Uterus (tissue), 3 donors: ENCODE measurements at regions not wholly inside any gene's neighbourhood (a gene's known extent, or its start where the extent isn't known, plus 50 kb on each side); places are given as distances from the start of the nearest gene placed in this dataset.

Source experiments
- DNase-seq, 2 donors: peaks; one replicate each; pipeline ENCODE4 v3.0.0-alpha.2; 2019 to 2020
- H3K27ac ChIP-seq, 2 donors: fragments of 200-600 bp; sonication (generic); 1 replicate in 1 of 2; 2 replicates in 1 of 2; pipeline ENCODE4 v1.5.1; 2016 to 2018
- H3K27me3 ChIP-seq, 2 donors: fragments of 200-600 bp; sonication (generic); one replicate each; pipeline ENCODE4 v1.5.1; 2018 to 2019; ENCODE audit warnings: control low read depth in 1 of 2
- H3K36me3 ChIP-seq, 2 donors: fragments of 200-600 bp; sonication (generic); one replicate each; pipeline ENCODE4 v1.5.1; 2019; ENCODE audit warnings: control low read depth in 1 of 2
- H3K4me1 ChIP-seq, 2 donors: fragments of 200-600 bp; sonication (generic); one replicate each; pipeline ENCODE4 v1.5.1; 2018 to 2019; ENCODE audit warnings: control low read depth in 1 of 2
- H3K4me3 ChIP-seq, 2 donors: fragments of 200-600 bp; sonication (generic); 1 replicate in 1 of 2; 2 replicates in 1 of 2; pipeline ENCODE4 v1.5.1; 2018 to 2019; ENCODE audit warnings: mild to moderate bottlenecking in 1 of 2
- H3K9me3 ChIP-seq, 2 donors: fragments of 200-600 bp; sonication (generic); one replicate each; pipeline ENCODE4 v1.5.1; 2019; ENCODE audit warnings: control low read depth in 1 of 2
- POLR2A ChIP-seq, 2 donors: fragments of 450-650 bp; IDR thresholded peaks; one replicate each; pipeline ENCODE4 v1.6.1; 2016; ENCODE audit warnings: antibody characterized with exemption in 2 of 2, mild to moderate bottlenecking in 1 of 2, moderate library complexity in 1 of 2
- intact Hi-C: fragments of 100-400 bp; cut with DNase I; formaldehyde crosslinking; loops from one replicate; pipeline ENCODE4 v1.15.1; 2023; ENCODE audit warnings: low total_unique reads
- TF ChIP-seq, protein P1 (sequence below), 4 experiments: fragments of 200-600 bp in 2 of 4; fragments of 450-650 bp in 2 of 4; sonication (generic) in 2 of 4; IDR thresholded peaks; one replicate each; pipeline ENCODE4 v1.5.1; 2016 to 2019; ENCODE audit warnings: antibody characterized with exemption in 4 of 4, mild to moderate bottlenecking in 2 of 4, moderate library complexity in 1 of 4
- donor health status: DM: yes; HTN: yes; CAD: no.

DNA sequence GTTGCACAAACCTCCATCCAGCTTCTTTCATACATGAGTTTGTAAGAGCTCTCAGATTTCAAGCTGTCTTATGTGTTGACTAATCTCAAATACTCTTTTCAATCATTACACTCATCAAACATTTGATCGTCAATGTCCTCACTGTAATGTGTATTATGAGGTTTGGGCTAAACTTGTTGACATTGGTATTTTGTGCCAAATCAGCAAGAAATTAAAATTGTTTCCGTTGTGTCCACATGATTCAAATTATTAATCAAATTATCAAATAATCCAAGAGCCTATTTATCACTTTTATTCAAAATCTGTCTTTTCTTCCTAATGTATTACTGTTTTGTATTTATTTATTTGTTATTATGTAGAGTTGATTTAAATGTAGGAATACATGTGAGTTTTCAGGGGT is 283.4 kb downstream of the GAS1 start:
- H3K4me1 ChIP-seq: no peaks in the 10 kb centered on the region
- no peak for DNase-seq
- H3K4me3 ChIP-seq: no peak overlapping the region
- H3K27me3 ChIP-seq: no peaks in the 10 kb centered on the region
- no peak for TF ChIP-seq POLR2A (IDR thresholded peaks at IDR 0.05)
- TF ChIP-seq, protein P1, sequence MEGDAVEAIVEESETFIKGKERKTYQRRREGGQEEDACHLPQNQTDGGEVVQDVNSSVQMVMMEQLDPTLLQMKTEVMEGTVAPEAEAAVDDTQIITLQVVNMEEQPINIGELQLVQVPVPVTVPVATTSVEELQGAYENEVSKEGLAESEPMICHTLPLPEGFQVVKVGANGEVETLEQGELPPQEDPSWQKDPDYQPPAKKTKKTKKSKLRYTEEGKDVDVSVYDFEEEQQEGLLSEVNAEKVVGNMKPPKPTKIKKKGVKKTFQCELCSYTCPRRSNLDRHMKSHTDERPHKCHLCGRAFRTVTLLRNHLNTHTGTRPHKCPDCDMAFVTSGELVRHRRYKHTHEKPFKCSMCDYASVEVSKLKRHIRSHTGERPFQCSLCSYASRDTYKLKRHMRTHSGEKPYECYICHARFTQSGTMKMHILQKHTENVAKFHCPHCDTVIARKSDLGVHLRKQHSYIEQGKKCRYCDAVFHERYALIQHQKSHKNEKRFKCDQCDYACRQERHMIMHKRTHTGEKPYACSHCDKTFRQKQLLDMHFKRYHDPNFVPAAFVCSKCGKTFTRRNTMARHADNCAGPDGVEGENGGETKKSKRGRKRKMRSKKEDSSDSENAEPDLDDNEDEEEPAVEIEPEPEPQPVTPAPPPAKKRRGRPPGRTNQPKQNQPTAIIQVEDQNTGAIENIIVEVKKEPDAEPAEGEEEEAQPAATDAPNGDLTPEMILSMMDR (IDR thresholded peaks at IDR 0.05): no peak
- intact Hi-C loops: no loop called here
- no peaks in the 10 kb centered on the region for H3K36me3 ChIP-seq
- no peak overlapping the region for H3K27ac ChIP-seq
- no peaks in the 10 kb centered on the region for H3K9me3 ChIP-seq

DNA sequence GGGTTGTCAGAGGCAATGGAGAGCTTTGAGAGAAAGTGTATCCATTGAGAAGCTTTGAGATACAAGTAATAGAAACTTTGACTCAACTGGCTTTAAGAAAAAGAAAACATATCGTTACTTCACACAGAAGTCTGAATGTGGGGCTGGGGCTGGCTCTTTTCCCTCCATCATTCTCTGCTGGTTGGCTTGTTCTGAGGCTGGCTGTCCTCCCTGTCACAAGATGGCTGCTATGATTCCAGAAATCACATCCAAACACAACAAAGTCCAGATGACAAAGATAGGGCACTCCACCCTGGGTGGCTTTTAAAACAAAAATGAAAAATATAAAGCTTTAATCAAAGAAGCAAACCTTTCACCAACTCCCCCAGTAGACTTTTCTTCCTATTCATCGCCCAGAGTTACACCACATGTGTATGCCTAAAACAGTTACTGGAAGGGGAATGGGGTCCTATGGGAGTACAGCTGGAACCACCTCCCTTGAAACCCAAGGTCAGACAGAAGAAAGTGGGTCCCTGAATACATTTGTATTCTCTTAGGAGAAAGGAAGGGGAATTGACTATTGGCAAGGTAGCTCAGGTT is 284.3 kb downstream of the GAS1 start:
- Histone ChIP-seq H3K9me3 (no peaks in the 10 kb centered on the region), H3K36me3 (no peaks in the 10 kb centered on the region), H3K4me3 (no peak overlapping the region), H3K27ac (no peak overlapping the region), H3K27me3 (no peaks in the 10 kb centered on the region), H3K4me1 (no peaks in the 10 kb centered on the region)
- intact Hi-C loops: no loop called here
- DNase-seq: no peak
- TF ChIP-seq, protein P1 (IDR thresholded peaks at IDR 0.05): no peak
- no peak for TF ChIP-seq POLR2A (IDR thresholded peaks at IDR 0.05)

DNA sequence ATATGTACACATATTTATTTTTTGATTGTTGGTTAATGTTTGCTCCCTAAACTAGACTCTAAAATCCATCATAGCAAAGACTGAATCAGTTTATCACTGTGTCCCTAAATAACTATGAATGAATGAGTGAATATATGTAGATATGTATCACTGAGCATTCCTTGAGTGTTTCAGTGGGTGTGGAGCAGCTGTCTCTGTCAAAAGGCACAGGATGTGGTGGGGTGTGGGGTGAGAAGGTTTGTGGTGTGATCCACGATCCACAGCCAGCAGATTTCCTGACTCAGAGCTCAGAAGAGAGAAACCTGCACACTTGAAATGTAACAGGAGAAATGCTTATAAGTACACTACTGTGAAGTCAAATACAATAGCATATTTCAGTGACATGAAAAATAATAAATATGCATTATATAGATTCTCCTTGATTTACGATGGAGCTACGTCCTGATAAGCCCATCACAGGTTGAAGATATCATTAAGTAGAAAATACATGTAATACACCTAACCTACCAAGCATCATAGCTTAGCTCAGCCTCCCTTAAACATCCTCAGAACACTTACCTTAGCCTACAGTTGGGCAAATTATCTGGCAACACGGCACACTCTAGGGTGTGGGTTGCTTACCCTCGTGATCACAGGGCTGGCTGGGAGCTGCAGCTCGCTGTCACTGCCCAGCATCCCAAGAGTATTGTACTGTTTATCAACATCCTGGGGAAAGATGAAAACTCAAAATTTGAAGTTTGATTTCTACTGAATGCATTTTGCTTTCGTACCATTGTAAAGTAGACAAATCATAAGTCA is 287.0 kb downstream of the GAS1 start:
- Histone ChIP-seq H3K27ac (no peak overlapping the region), H3K27me3 (no peaks in the 10 kb centered on the region), H3K36me3 (no peaks in the 10 kb centered on the region), H3K9me3 (no peaks in the 10 kb centered on the region), H3K4me1 (no peaks in the 10 kb centered on the region), H3K4me3 (no peak overlapping the region)
- intact Hi-C loops: no loop called here
- DNase-seq: no peak
- TF ChIP-seq, protein P1 (IDR thresholded peaks at IDR 0.05): no peak
- TF ChIP-seq POLR2A (IDR thresholded peaks at IDR 0.05): no peak

DNA sequence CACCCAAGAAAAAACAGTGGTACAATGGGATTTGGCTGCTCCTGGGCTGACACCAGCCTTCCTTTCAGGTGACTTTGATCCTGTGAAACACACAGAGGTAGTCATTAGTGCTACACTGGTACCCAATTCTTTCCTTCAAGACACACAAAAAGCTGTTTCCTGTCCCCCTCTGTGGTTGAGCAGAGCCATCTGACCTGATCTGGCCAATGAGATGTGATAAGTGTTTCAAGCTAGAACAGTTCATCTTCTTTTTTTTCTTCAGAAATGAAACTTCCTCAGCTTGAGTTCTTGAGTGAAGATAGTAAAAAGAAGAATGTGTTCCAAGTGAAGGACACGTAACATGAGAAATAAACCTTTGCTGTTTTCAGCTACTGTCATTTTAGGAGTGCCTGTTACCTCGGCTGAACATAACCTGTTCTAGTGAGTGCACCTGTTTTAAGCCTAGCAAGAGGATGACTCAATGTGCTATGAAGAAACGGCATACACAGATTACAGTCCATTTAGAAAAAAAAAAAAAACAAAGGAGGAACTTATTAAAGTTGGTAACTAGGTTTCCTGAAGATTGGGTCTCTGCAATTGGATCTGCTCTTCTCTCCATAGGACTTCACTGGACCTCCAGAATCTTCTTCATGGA is 287.8 kb downstream of the GAS1 start:
- H3K4me3 ChIP-seq: no peak overlapping the region
- intact Hi-C loops: no loop called here
- no peaks in the 10 kb centered on the region for H3K36me3 ChIP-seq
- no peak for TF ChIP-seq POLR2A (IDR thresholded peaks at IDR 0.05)
- TF ChIP-seq, protein P1 (IDR thresholded peaks at IDR 0.05): no peak
- no peak overlapping the region for H3K27ac ChIP-seq
- H3K27me3 ChIP-seq: no peaks in the 10 kb centered on the region
- no peaks in the 10 kb centered on the region for H3K9me3 ChIP-seq
- DNase-seq: no peak
- no peaks in the 10 kb centered on the region for H3K4me1 ChIP-seq

DNA sequence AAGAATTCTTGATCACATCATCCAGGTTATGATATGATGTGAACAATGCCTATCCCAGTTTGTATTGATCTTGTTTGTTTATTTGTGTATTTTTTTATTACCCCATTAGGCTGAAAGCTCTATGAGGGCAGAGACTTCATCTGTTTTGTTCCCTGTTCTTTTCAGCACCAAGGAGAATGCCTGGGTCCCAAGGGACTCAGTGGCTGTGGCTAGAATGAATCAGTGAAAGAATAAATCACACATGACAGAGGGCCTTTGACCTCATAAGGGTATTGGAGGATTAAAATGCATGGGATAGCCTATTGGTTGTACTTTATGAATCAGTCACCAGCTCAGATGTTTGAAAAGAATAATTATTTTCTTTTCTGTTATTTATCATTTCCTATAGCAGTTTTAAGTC is 292.2 kb downstream of the GAS1 start:
- Histone ChIP-seq H3K27ac (no peak overlapping the region), H3K27me3 (no peaks in the 10 kb centered on the region), H3K36me3 (no peaks in the 10 kb centered on the region), H3K4me3 (no peak overlapping the region), H3K9me3 (no peaks in the 10 kb centered on the region), H3K4me1 (peaks cover 0 to 8% of the 10 kb centered on the region in 2 donors)
- intact Hi-C loops: no loop called here
- DNase-seq: no peak
- TF ChIP-seq, protein P1 (IDR thresholded peaks at IDR 0.05): no peak
- no peak for TF ChIP-seq POLR2A (IDR thresholded peaks at IDR 0.05)
